Stimulated activated CD4-positive, alpha-beta T cell treated with anti-CD3 and anti-CD28 coated beads, TNF-alpha, amount 100 ng/mL, for 48 hours (primary cell): ENCODE measurements at regions not wholly inside any gene's neighbourhood (a gene's known extent, or its start where the extent isn't known, plus 50 kb on each side); places are given as distances from the start of the nearest gene placed in this dataset.

Source experiments
- DNase-seq, 3 donors: peaks; one replicate each; pipeline ENCODE4 v3.0.0-alpha.2; 2020; ENCODE audit warnings: low read depth in 3 of 3

GRCh38 chr1:218823291-218823900, 350.3 kb upstream of the LYPLAL1 start:
- no peak for DNase-seq

GRCh38 chr1:218827486-218827885, 346.2 kb upstream of the LYPLAL1 start:
- DNase-seq: no peak

GRCh38 chr1:218828125-218828650, 345.5 kb upstream of the LYPLAL1 start:
- DNase-seq: no peak

- no peak for DNase-seq
Measured at GRCh38 chr1:218829097-218829496, 344.6 kb upstream of the LYPLAL1 start.

GRCh38 chr1:218835609-218836008, 338.1 kb upstream of the LYPLAL1 start:
- no peak for DNase-seq

GRCh38 chr1:218836264-218836663, 337.4 kb upstream of the LYPLAL1 start:
- no peak for DNase-seq

GRCh38 chr1:218837051-218837450, 336.6 kb upstream of the LYPLAL1 start:
- DNase-seq: no peak

GRCh38 chr1:218845589-218845988, 328.1 kb upstream of the LYPLAL1 start:
- DNase-seq: no peak

GRCh38 chr1:218846181-218846580, 327.5 kb upstream of the LYPLAL1 start:
- no peak for DNase-seq

GRCh38 chr1:218847089-218847768, 326.4 kb upstream of the LYPLAL1 start:
- DNase-seq: no peak

GRCh38 chr1:218848009-218848408, 325.7 kb upstream of the LYPLAL1 start:
- no peak for DNase-seq

GRCh38 chr1:218850367-218850766, 323.3 kb upstream of the LYPLAL1 start:
- no peak for DNase-seq

GRCh38 chr1:218851586-218851985, 322.1 kb upstream of the LYPLAL1 start:
- DNase-seq: no peak

- no peak for DNase-seq
Measured at GRCh38 chr1:218852527-218852926, 321.2 kb upstream of the LYPLAL1 start.

- no peak for DNase-seq
Measured at GRCh38 chr1:218863987-218864386, 309.7 kb upstream of the LYPLAL1 start.

GRCh38 chr1:218865591-218865990, 308.1 kb upstream of the LYPLAL1 start:
- no peak for DNase-seq

- DNase-seq: no peak
Measured at GRCh38 chr1:218866507-218866906, 307.2 kb upstream of the LYPLAL1 start.

GRCh38 chr1:218867066-218867465, 306.6 kb upstream of the LYPLAL1 start:
- DNase-seq: no peak

GRCh38 chr1:218867941-218868626, 305.6 kb upstream of the LYPLAL1 start:
- DNase-seq: no peak

- no peak for DNase-seq
Measured at GRCh38 chr1:218869276-218869675, 304.4 kb upstream of the LYPLAL1 start.

GRCh38 chr1:218872026-218872425, 301.7 kb upstream of the LYPLAL1 start:
- DNase-seq: no peak

GRCh38 chr1:218872928-218873327, 300.8 kb upstream of the LYPLAL1 start:
- no peak for DNase-seq

GRCh38 chr1:218874313-218874712, 299.4 kb upstream of the LYPLAL1 start:
- DNase-seq: no peak
